HG03175 (cell line): ENCODE measurements at regions not wholly inside any gene's neighbourhood (a gene's known extent, or its start where the extent isn't known, plus 50 kb on each side); places are given as distances from the start of the nearest gene placed in this dataset.

Experiments
- ATAC-seq: cut with Tn5 transposase; IDR thresholded peaks from one replicate; pipeline ENCODE4 v1.9.1; 2021; ENCODE audit warnings: mild to moderate bottlenecking, moderate library complexity; ENCODE audit not compliant: unreplicated experiment

DNA sequence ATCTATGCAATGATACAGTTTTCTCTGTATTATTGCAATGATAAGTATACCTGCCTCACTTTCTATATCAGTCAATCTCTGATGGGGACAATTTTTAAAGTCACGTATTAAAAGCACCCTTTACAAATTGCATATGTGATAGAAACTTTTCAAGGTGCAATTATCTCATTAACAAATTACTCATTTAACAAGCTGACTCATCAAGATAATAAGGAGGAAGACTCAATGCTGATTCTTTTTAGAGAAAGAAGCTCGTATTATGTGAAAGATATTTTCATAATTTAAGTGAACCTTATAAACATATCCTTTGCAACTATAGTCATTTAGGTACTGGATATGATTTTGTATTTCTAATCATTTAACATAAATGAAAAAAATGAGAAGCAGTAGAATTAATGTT is 1080.9 kb upstream of the TENM3 start:
- no peak for ATAC-seq

DNA sequence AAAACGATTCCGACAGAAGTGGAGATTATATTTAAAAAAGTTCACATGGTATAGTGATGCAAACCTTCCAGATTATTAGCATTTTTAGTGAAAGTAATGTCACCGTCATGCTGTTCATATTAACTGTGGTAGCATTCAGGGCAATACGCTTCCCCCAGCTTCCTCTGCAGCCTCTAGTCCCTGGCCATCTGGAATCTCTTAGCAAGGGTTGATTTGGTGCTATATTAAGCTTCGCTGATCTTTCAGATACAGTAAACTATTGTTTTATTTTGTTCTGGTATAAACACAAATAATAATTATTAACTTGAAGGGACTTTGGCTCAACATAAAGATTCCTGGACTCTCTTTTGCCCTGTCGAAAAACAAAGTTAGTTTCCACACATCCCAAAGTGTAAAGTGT is 1080.5 kb upstream of the TENM3 start:
- ATAC-seq = no peak

DNA sequence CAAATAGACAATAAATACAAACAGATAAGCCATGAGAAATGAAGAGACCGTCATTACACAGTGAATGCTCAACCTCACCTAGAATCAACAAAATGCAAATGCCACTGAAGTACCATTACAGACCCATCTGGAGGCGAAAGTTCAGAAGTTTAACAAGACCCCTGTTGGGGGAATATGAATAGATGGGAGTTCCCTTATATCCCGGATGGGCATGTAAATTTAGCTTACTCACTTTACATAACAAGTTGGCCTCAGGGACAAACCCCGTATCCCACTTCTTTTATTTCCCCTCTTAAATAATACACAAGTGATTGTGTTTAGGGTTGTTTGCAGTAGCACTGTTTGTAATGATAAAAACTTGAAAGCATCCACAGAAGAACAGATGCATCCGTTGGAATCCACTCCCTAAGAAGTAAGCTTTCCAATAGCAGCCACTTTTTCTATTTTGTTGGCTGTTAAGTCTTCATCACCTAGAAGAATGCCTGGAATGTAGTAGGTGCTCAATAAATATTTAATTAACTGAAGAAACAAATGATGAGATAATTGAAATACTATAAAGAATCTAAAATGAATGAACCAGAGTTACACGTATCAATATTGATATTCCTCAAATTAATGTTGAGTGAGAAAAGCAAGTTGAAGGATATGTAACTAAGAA is 1076.3 kb upstream of the TENM3 start:
- ATAC-seq = no peak

DNA sequence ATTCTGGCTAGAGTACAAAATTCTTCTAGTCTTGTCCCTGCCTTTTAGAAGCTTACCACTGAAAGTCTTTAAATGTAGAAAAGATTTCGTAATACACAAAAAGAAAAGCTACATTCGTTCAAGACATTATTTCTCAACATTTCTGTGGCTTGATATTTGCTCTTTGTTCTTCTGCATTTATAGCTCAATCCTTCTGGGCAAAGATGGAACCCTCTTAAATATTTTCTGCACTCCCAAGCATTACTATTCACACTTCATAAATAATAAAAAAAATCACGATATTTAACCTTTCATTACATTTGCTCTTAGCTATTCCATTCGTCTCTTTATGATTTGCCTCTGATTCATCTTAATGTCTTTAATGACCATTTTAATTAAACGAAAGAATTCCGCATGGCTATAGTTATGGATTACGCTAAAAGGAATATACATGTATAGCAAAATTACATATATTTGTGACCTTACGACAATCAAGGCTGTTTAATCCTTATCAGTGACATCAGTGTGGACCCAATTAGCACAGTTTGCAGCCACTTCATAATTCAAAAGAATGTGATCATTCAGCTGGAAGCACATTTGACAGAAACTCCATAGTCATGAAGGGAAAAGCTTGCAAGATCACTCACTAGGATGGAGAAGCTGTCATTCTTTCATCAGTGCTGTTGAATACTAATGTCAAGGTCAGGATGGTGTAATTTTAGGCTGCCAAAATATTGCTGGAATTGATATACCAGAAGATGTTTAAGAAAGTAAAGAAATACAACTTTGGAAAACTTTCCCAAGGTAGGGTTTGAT is 1075.0 kb upstream of the TENM3 start:
- ATAC-seq = no peak

DNA sequence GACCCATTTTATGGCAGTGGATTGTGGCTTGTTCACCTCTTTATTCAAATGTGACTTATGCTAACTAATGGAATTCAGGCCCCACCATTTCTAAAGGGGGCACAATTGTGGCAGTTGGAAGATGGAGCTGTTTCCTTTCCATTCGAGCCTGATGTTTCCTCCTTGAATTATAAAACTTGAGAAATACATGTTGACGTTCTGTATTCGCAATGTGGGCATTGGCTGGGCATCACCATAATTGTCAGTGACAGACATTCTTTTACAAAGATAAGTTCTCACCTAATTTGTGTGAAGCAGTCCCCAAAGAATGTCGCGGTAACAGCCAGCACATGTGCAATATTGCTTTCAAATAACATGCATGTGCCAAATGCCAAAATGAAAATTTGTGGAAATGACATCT is 1070.2 kb upstream of the TENM3 start:
- ATAC-seq = no peak

DNA sequence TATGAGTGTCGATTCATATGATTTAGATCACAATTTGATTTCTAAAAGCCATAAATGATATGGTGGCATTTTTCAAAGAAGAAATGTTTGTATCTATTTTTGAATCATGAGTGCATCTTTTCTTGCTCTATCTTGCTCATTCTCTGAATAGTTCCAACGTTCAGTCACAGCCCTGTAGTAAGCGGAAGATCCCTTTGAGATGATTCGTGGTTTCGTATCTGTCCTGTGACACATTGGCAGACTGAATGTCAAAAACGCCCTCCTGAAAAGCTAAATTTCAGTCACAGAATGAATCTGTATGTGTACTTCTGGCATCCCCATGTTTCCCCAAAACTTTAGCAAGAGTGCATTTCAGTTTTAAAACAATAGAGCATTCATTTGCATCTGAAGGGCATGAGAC is 1066.9 kb upstream of the TENM3 start:
- ATAC-seq = no peak

DNA sequence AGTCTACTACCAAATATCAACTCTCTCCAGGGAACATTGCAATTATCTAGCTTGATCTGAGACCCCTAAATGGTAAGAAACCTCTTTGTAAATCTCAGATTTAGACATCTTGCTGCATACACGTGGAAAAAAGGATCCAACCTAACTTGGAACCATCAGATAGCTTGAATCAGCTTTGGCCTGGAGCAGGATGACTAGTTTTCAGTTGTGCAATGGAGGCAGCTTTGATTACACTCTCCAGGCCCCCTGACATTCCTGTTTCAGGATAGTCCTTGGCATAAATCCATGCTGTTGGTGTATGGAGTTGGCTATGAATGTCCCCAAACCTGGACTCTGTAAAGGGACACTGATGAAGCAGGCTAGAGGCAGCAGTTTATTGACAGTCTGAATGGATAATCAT is 1061.9 kb upstream of the TENM3 start:
- no peak for ATAC-seq

DNA sequence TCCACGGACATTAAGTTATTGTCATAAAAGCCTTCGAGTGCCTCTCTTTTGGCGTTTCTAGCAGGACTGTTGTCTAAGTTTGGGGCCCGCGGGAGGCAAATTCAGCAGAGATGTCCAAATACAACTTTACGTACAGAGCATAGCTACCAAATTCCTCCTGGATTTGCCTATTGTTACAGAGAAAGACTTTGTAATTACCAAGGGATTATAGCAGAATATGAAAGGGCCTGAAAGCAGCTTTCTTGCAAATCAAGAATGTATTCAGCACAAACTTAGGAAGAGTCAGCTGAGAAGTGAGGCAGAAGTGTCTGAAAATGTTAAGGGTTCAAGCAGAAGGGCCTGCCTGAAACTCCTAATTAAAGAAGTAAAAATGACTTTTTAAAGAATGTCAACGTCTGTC is 1053.5 kb upstream of the TENM3 start:
- ATAC-seq = no peak

DNA sequence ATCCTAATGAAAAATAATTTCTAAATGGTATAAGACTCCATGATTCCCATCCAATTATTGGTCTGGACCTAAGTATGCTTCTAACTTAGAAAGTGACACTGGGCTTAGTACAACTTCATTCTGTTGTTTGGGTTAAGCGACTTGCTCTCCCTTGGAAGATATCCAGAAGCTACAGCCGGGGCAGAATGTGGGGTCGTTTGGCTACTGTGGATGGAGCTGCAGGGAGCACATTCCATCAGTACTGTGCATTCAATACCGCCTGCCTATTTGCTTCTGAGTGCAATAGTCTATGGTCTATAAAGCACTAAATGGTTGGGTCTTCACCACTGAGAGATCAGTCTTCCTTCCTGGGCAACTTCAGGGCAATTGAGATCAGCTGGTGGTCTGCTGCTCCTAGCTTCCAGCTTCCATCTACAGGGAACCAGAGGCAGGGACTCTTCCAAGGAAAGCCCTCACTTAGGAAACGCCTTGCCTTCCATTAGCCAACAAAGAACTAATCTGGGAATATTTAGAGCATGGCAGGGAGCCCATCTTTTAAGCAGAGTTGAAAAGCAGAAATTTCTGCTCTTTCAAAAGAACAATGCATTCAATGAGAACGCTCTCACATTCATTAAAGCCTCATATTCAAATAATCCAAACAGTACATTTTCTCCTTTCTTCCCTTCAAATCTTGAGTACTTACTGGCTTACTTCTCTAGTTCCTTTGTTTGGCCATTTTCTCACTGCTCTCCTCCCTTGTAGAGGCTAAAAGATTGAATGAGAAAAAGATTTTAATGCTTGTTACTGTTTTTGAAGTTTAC is 1049.9 kb upstream of the TENM3 start:
- ATAC-seq = no peak

DNA sequence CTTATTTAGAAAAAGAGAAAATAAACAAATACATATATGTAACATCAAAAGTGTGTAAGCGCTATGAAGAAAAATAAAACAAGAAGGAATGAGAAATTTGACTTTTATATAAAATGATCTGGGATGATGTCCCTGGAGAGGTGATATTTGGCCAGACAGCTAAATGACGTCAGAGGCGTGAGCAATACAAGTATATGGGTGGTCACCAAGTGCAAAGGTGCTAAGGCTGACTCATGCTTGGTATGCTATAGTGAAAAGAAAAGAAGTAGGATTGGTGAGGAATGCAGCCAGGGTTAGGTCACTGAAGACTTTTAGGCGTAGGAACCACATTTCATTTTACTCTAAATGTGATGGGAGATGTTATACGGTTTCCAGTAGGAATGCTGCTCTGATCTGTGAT is 1049.1 kb upstream of the TENM3 start:
- ATAC-seq = no peak

DNA sequence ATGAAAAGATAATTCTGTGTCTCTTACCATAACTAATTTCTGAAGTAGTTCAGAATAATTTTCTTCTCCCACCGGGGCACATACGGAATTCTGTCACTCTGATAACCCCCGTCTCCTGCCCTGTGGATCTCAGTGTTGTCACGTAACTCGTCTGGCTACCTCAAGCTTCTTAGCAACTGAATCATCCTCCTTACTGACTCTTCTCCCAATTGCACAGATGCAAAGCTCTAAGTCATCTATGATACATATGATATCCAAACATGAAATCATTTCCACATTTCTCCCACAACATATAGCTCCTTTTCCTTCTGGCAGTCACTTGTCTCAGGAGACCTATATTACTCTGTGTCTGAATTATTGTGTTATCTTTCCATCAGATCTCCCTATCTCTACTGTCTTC is 1043.1 kb upstream of the TENM3 start:
- no peak for ATAC-seq

DNA sequence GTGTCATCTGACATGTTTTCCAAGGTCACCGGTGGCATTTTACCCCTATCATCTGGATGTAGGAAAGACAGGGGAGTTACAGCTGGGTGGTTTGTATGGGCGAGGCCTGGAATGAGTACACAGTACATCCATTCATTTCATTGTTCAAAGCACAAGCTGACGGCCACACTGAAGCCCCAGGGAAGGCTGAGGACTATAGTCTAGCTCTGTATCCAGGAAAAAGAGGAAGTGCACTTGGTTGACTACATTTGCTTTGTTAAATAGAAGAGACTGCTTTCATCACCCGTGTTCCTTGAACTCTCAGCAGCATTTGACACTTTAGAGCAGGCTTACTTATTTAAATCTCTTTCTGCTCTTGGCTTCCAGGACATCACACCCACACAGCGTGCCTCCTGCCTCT is 1041.0 kb upstream of the TENM3 start:
- no peak for ATAC-seq

DNA sequence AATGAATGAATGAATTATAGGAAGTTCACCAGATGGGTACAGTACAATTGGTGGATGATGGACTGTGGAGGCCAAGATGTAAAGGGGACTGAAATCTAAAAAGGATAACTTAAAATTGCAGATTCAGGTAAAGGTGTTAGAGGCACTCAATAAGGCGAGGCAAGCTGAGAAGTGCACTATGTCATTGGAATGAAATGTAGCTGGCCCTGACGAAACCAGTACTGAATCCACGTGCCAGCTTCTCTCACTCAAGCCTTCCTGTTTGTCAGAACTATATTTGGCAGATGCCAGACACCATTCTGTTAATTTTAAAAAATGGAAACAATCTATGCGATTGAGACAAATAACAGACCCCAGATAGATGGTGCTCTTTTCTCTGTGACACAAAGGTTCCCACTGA is 1039.1 kb upstream of the TENM3 start:
- no peak for ATAC-seq

DNA sequence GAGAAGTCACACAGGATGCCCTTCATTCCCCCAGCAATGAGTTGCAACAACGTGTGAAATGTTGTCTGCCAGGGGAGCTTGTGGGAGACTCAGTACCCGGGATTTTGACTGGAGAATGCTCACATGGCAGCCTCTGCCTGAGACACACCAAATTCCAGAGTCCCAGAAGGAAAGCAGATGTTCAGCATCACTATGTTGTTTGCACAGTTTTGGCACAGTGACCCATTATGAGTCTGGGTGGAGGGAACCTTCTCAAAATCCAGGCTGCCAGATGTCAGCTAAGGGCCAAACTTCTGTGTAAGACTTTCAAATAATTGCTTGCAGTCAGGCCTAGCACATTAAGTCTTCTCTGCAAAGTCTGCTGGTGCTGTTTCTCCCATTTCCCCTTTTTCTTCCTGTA is 1029.7 kb upstream of the TENM3 start:
- no peak for ATAC-seq

DNA sequence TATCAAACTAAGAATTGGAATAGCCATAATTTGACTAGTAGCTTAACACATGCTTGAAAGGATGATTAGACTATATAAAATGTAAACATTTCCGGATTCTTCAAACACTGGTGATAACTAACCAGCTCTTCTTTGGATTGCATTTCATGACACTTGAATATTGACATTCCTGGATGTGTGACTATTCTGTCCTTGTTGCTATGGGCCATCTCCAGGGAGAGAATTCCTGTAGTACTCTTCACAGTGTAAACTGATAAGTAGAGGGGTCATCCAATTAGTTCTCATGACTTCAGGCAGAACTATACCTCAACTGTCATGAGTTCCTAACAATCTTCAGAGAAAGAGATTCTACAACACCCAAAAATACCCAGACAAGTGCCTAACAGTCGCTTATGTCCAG is 1026.7 kb upstream of the TENM3 start:
- ATAC-seq = no peak

DNA sequence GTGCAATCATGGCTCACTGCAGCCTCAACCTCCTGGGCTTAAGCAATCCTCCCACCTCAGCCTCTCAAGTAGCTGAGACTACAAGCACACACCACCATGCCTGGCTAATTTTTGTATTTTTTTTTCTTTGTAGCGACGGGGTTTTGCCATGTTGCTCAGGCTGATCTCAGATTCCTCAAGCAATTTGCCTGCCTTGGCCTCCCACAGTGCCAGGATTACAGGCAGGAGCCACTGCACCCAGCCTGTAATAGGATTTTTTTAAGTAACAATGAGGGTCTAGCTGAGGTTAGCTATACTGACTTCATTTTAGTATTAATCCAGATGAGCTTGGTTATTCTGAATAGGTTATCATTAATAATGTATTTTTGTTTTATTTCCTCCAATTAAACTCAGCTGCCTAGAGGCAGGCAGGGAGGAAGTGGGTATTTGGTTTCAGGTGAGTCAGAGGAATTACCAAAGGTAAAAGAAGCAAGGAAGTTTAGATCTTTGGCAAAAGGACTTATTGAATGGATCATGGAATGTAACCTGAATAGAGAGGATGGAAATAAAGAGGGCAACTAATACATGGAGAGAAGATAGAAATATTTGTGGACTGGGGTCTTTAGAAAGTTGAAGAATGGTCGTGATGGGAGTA is 1023.3 kb upstream of the TENM3 start:
- ATAC-seq = no peak

DNA sequence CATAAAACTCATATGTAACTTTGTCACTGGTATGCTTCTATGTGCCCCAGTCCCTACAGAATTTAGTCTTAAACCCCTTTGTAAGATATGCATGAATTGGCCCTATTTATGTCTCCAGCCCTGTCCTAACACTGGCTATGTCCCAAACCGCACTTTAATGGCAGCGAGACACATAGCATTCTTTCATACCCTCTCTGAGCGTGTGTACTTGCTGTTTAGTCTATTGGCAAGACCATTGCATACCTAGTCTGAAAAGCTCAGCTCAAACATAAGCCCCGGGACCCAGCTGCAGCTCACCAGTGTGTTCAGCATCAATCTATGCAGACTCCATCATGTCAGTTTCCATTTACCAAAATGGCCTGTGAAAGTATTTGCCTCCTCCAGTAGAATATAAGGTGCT is 1018.4 kb upstream of the TENM3 start:
- ATAC-seq = no peak

DNA sequence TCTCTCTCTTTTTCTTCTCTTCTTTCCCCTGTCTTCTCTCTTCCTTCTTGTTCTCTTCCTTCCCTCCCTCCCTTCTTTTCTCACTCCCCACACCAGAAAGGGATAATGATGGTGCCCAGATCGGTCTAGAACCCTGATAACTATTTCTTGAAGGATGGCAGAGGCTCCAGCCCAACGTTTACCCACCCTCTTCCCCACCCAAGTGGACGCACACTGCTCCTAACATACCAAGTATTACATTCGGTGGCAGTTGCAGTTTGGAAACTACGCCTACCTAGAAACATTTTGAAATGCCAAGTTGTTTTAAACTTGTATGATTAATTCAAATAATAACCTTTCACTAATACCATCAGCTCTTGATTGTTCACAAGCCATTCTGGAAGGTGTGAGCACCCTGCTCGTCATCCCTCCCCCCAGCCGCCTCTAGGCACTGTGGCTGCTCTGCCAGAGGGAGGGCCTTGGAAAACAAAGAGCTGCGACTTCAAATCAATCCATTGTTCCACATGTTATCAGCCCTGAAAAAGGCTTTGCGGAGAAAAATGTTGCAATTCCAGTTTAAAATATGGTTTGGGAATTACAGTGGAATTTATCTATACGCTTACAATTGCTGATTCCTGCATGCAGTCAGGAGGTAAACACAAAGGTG is 1017.5 kb upstream of the TENM3 start:
- no peak for ATAC-seq

DNA sequence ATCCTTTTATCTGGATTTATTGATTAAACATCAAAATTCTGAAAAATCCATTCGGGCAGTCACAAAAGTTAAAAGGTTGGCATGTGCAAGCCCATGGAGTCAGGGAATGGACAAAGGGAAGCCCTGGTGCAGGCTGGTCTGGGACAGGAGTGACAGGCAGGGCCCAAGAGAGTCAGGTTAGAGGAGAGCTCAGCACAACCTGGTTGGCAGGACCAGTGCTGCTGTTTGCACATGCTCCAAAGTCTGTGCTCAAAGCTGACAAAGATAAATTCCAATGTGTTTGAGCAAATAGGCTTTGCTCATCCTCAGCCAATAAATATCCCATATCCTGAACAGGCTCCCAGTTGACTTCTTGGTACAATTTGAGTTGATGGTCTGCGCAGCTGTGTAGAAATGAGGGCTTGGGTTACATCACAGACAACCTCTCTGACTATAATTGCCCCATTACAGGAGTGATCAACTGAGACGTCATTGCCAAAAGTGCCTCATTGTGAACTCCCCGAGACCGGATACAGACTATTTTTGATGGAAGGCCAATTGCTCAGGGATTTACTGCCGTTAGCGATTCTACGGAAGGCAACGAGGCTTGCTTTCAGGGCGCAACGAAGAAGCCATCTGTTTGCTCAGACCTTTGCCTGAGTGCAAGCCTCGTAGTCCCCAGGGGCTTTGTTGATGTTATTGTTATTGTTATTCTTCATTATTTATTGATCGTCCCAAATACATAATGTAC is 1008.1 kb upstream of the TENM3 start:
- ATAC-seq = no peak

DNA sequence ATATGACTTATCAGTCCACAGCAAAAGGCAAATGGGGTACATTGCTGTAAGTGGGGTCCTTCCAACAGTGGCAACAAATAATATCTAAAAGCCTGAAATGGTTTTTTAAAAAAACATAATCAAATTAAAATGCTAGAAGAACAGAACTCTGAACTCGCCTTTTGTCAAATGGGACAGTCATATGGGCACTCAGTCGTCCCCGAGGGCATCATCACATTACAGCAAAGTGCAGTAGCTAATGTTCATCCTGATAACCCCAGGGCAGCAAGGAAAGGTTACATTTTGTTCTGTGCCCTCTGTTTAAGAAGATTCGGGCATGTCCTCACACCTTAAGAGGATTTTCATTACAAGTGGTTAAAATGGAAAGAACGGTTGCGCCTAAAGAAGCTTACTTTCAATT is 997.9 kb upstream of the TENM3 start:
- no peak for ATAC-seq
